Prostate gland (tissue), 2 donors: ENCODE measurements at regions not wholly inside any gene's neighbourhood (a gene's known extent, or its start where the extent isn't known, plus 50 kb on each side); places are given as distances from the start of the nearest gene placed in this dataset.

ENCODE experiments used
- DNase-seq: peaks from one replicate; pipeline ENCODE4 v3.0.0-alpha.2; 2019; ENCODE audit warnings: low spot score
- H3K27ac ChIP-seq, 2 donors: fragments of 200-600 bp; sonication (generic); 2 replicates each; pipeline ENCODE4 v1.5.1; 2017 to 2019
- H3K27me3 ChIP-seq: fragments of 200-600 bp; sonication (generic); replicated peaks from 2 replicates; pipeline ENCODE4 v1.5.1; 2019; ENCODE audit not compliant: insufficient read depth
- H3K36me3 ChIP-seq, 2 donors: fragments of 200-600 bp; sonication (generic); 1 replicate in 1 of 2; 2 replicates in 1 of 2; pipeline versions ENCODE4 v1.5.1 to v1.8.1; 2017 to 2019
- H3K4me1 ChIP-seq: fragments of 200-600 bp; sonication (generic); replicated peaks from 2 replicates; pipeline ENCODE4 v1.5.1; 2019
- H3K4me3 ChIP-seq, 2 donors: fragments of 200-600 bp; sonication (generic); 2 replicates each; pipeline ENCODE4 v1.5.1; 2017 to 2019
- H3K9me3 ChIP-seq: fragments of 200-600 bp; sonication (generic); 2 replicates; pipeline ENCODE4 v1.5.1; 2017
- POLR2A ChIP-seq: fragments of 450-650 bp; IDR thresholded peaks from one replicate; pipeline ENCODE4 v1.6.1; 2016; ENCODE audit warnings: antibody characterized with exemption, mild to moderate bottlenecking
- POLR2AphosphoS5 ChIP-seq: sonication (generic); formaldehyde crosslinking; IDR thresholded peaks from one replicate; pipeline ENCODE4 v1.6.1; 2017; ENCODE audit warnings: antibody characterized with exemption
- WGBS: methylation state at CpG from one replicate; pipeline ENCODE4 v1.1.5; 2018; 5-methylcytosine and 5-hydroxymethylcytosine counted together
- intact Hi-C: fragments of 100-400 bp; cut with DNase I; formaldehyde crosslinking; loops from one replicate; pipeline ENCODE4 v1.14.2; 2022
- TF ChIP-seq, protein P1 (sequence below), 4 experiments: fragments of 200-600 bp in 2 of 4; fragments of 450-650 bp in 2 of 4; sonication (generic) in 2 of 4; IDR thresholded peaks; 1 replicate in 3 of 4; 2 replicates in 1 of 4; pipeline ENCODE4 v1.5.1; 2016 to 2019; ENCODE audit warnings: antibody characterized with exemption in 4 of 4, mild to moderate bottlenecking in 2 of 4, moderate library complexity in 2 of 4

DNA sequence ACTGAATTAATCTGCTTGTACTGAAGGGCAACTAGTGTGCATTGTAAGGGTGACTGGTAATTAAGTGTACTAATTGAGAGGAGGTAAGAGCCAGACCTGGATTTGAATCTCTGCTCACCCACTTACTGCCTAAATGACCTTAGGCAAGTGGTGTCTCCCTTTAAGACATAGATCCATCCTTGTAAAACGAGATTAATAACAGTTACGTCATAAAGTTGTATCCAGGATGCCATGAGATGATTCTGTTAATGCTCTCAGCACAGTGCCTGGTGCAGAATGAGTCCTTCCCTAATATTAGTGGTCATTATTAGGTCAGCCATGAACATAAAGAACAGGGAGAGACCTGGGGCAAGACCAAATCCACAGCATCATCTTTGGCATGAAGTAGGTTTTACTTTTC lies 470.1 kb downstream of the MAFB start:
- no peak overlapping the region for H3K27ac ChIP-seq
- no peaks in the 10 kb centered on the region for H3K4me1 ChIP-seq
- intact Hi-C loops: no loop called here
- no peak overlapping the region for H3K4me3 ChIP-seq
- no peaks in the 10 kb centered on the region for H3K9me3 ChIP-seq
- DNase-seq: no peak
- WGBS: 38% methylated on average over 2 of the region's 2 CpGs
- TF ChIP-seq, protein P1, sequence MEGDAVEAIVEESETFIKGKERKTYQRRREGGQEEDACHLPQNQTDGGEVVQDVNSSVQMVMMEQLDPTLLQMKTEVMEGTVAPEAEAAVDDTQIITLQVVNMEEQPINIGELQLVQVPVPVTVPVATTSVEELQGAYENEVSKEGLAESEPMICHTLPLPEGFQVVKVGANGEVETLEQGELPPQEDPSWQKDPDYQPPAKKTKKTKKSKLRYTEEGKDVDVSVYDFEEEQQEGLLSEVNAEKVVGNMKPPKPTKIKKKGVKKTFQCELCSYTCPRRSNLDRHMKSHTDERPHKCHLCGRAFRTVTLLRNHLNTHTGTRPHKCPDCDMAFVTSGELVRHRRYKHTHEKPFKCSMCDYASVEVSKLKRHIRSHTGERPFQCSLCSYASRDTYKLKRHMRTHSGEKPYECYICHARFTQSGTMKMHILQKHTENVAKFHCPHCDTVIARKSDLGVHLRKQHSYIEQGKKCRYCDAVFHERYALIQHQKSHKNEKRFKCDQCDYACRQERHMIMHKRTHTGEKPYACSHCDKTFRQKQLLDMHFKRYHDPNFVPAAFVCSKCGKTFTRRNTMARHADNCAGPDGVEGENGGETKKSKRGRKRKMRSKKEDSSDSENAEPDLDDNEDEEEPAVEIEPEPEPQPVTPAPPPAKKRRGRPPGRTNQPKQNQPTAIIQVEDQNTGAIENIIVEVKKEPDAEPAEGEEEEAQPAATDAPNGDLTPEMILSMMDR (IDR thresholded peaks at IDR 0.05): no peak
- no peak for TF ChIP-seq POLR2A
- TF ChIP-seq POLR2AphosphoS5: no peak
- H3K27me3 ChIP-seq: no peaks in the 10 kb centered on the region
- no peaks in the 10 kb centered on the region for H3K36me3 ChIP-seq

GRCh38 chr20:40218316-40218969 lies 470.6 kb downstream of the MAFB start:
- Histone ChIP-seq H3K27ac (no peak overlapping the region), H3K9me3 (no peaks in the 10 kb centered on the region), H3K27me3 (no peaks in the 10 kb centered on the region), H3K4me3 (no peak overlapping the region), H3K4me1 (no peaks in the 10 kb centered on the region), H3K36me3 (no peaks in the 10 kb centered on the region)
- intact Hi-C loops: no loop called here
- 81% methylated on average over 7 of the region's 7 CpGs for WGBS
- no peak for DNase-seq
- TF ChIP-seq, protein P1 (IDR thresholded peaks at IDR 0.05): no peak

- Histone ChIP-seq H3K27ac (no peak overlapping the region), H3K4me3 (no peak overlapping the region), H3K36me3 (no peaks in the 10 kb centered on the region), H3K27me3 (no peaks in the 10 kb centered on the region), H3K4me1 (no peaks in the 10 kb centered on the region), H3K9me3 (no peaks in the 10 kb centered on the region)
- intact Hi-C loops: no loop called here
- 77% methylated on average over 1 of the region's 1 CpG for WGBS
- TF ChIP-seq POLR2A (no peak), POLR2AphosphoS5 (no peak)
- TF ChIP-seq, protein P1 (IDR thresholded peaks at IDR 0.05): no peak
- no peak for DNase-seq
Observed at GRCh38 chr20:40207655-40208054, 481.4 kb downstream of the MAFB start.

DNA sequence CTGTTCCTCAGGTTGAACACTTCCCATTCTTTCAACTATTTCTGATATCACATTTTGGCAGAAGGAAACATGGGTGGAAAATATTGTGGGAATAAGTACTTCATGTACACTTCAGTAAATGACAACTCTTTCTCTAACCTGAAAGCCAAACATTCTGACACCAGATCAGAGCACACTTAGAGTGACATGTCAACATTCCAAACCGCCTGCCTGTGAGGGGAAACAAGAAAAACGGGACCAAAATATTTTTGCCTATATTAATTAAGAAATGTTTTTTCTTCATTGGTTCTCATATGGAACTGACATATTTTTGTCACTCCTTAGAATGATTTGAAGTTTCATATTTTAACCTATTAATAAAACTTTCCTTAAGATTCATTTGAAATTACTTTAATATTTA lies 483.1 kb downstream of the MAFB start:
- H3K4me1 ChIP-seq: no peaks in the 10 kb centered on the region
- intact Hi-C loops: no loop called here
- WGBS: 59% methylated on average over 2 of the region's 2 CpGs
- H3K9me3 ChIP-seq: no peaks in the 10 kb centered on the region
- H3K27me3 ChIP-seq: no peaks in the 10 kb centered on the region
- no peak for TF ChIP-seq POLR2A
- TF ChIP-seq, protein P1 (IDR thresholded peaks at IDR 0.05): no peak
- no peak for TF ChIP-seq POLR2AphosphoS5
- no peak overlapping the region for H3K4me3 ChIP-seq
- DNase-seq: no peak
- no peak overlapping the region for H3K27ac ChIP-seq
- no peaks in the 10 kb centered on the region for H3K36me3 ChIP-seq

GRCh38 chr20:40203032-40203431 lies 486.0 kb downstream of the MAFB start:
- DNase-seq: no peak
- TF ChIP-seq POLR2AphosphoS5 (no peak), POLR2A (no peak)
- TF ChIP-seq, protein P1 (IDR thresholded peaks at IDR 0.05): no peak
- intact Hi-C loops: no loop called here
- Histone ChIP-seq H3K4me3 (no peak overlapping the region), H3K27ac (no peak overlapping the region), H3K4me1 (no peaks in the 10 kb centered on the region), H3K36me3 (no peaks in the 10 kb centered on the region), H3K9me3 (no peaks in the 10 kb centered on the region), H3K27me3 (no peaks in the 10 kb centered on the region)
- 77% methylated on average over 1 of the region's 1 CpG for WGBS
